ENCODE measurements at regions not wholly inside any gene's neighbourhood (a gene's known extent, or its start where the extent isn't known, plus 50 kb on each side); places are given as distances from the start of the nearest gene placed in this dataset.

DNA sequence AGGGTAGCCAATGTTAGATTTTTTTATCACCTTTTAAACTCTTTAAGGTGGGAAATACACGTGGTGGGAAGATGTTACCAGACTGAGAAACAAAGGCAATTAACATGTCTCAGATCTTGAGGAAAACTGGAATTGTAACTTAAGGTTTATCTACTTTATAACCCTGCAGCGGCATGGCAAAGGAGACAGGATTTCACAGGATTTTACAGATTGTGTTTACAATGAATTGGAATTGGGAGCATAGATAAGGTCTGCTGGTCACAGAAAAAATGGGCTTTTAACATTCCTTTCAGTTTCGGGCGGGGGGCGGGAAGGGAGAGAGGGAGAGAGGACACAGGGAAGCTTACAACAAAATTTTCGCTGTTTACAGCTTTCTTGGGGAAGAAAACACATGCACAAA is 467.5 kb upstream of the CT83 start:
- no peak for ATAC-seq (ENCODE audit: insufficient read depth, low FRiP score)
- no peaks in the 10 kb centered on the region for H3K27me3 ChIP-seq (ENCODE audit: control insufficient read depth in 3 of 3, insufficient read depth in 3 of 3, low read length in 2 of 3)
- H3K27ac ChIP-seq (ENCODE audit: low read depth in 1 of 2, low read length in 1 of 2), result no peak overlapping the region
- 34 to 39% methylated on average over 6 of the region's 6 CpGs for WGBS, 2 donors
- TF ChIP-seq, protein P1, sequence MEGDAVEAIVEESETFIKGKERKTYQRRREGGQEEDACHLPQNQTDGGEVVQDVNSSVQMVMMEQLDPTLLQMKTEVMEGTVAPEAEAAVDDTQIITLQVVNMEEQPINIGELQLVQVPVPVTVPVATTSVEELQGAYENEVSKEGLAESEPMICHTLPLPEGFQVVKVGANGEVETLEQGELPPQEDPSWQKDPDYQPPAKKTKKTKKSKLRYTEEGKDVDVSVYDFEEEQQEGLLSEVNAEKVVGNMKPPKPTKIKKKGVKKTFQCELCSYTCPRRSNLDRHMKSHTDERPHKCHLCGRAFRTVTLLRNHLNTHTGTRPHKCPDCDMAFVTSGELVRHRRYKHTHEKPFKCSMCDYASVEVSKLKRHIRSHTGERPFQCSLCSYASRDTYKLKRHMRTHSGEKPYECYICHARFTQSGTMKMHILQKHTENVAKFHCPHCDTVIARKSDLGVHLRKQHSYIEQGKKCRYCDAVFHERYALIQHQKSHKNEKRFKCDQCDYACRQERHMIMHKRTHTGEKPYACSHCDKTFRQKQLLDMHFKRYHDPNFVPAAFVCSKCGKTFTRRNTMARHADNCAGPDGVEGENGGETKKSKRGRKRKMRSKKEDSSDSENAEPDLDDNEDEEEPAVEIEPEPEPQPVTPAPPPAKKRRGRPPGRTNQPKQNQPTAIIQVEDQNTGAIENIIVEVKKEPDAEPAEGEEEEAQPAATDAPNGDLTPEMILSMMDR (IDR thresholded peaks at IDR 0.05; ENCODE audit: control extremely low read depth, extremely low read depth), result no peak
- no peak overlapping the region for H3K9ac ChIP-seq (ENCODE audit: insufficient read depth in 1 of 2, low read length in 2 of 2)
- DNase-seq, result no peak
- H3K9me3 ChIP-seq (ENCODE audit: control insufficient read depth in 4 of 4, insufficient read depth in 3 of 4, low read length in 3 of 4), result no peaks in the 10 kb centered on the region
- no peaks in the 10 kb centered on the region for H3K36me3 ChIP-seq (ENCODE audit: control insufficient read depth in 4 of 4, insufficient read depth in 4 of 4, low read length in 4 of 4)
- no peak overlapping the region for H3K4me3 ChIP-seq
- H3K4me1 ChIP-seq (ENCODE audit: control insufficient read depth in 5 of 5, insufficient read depth in 5 of 5, low read length in 5 of 5), result no peaks in the 10 kb centered on the region

DNA sequence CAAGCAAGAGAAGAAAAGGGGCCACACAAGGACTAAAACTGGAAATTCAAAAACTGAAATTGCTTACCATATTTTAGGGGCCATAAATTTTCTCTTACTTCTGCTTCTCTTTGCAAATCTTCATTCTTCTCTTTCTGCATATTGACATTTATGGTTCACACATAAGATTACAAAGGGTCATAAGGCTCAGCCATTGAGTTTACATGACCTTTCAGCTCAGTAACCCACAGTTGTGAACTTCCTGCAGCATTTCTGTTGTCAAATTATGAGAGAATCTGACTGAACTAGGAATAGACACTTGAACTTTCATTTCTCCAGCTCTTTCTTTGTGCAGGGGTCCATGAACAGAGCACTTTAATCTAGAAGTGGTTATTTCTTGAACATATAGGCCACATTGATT is 434.8 kb upstream of the CT83 start:
- Histone ChIP-seq H3K9me3 (ENCODE audit: control insufficient read depth in 4 of 4, insufficient read depth in 3 of 4, low read length in 3 of 4) (peaks cover 0 to 3% (median under 1%) of the 10 kb centered on the region in 4 donors), H3K36me3 (ENCODE audit: control insufficient read depth in 4 of 4, insufficient read depth in 4 of 4, low read length in 4 of 4) (no peaks in the 10 kb centered on the region), H3K9ac (ENCODE audit: insufficient read depth in 1 of 2, low read length in 2 of 2) (no peak overlapping the region), H3K4me1 (ENCODE audit: control insufficient read depth in 5 of 5, insufficient read depth in 5 of 5, low read length in 5 of 5) (no peaks in the 10 kb centered on the region), H3K27me3 (ENCODE audit: control insufficient read depth in 3 of 3, insufficient read depth in 3 of 3, low read length in 2 of 3) (no peaks in the 10 kb centered on the region), H3K27ac (ENCODE audit: low read depth in 1 of 2, low read length in 1 of 2) (no peak overlapping the region), H3K4me3 (no peak overlapping the region)
- no peak for DNase-seq
- ATAC-seq (ENCODE audit: insufficient read depth, low FRiP score), result no peak
- TF ChIP-seq, protein P1 (IDR thresholded peaks at IDR 0.05; ENCODE audit: control extremely low read depth, extremely low read depth), result no peak

- H3K27ac ChIP-seq (ENCODE audit: low read depth in 1 of 2, low read length in 1 of 2), result no peak overlapping the region
- DNase-seq (no peak), ATAC-seq (ENCODE audit: insufficient read depth, low FRiP score) (no peak)
- H3K36me3 ChIP-seq (ENCODE audit: control insufficient read depth in 4 of 4, insufficient read depth in 4 of 4, low read length in 4 of 4), result no peaks in the 10 kb centered on the region
- no peak overlapping the region for H3K4me3 ChIP-seq
- WGBS, 2 donors, result 67 to 92% methylated on average over 1 of the region's 1 CpG
- no peaks in the 10 kb centered on the region for H3K4me1 ChIP-seq (ENCODE audit: control insufficient read depth in 5 of 5, insufficient read depth in 5 of 5, low read length in 5 of 5)
- TF ChIP-seq, protein P1 (IDR thresholded peaks at IDR 0.05; ENCODE audit: control extremely low read depth, extremely low read depth), result no peak
- no peak overlapping the region for H3K9ac ChIP-seq (ENCODE audit: insufficient read depth in 1 of 2, low read length in 2 of 2)
- no peaks in the 10 kb centered on the region for H3K27me3 ChIP-seq (ENCODE audit: control insufficient read depth in 3 of 3, insufficient read depth in 3 of 3, low read length in 2 of 3)
- peaks cover 0 to 2% (median 0%) of the 10 kb centered on the region in 4 donors for H3K9me3 ChIP-seq (ENCODE audit: control insufficient read depth in 4 of 4, insufficient read depth in 3 of 4, low read length in 3 of 4)
These were observed 419.2 kb upstream of the CT83 start for GRCh38 chrX:116881961-116882360.

DNA sequence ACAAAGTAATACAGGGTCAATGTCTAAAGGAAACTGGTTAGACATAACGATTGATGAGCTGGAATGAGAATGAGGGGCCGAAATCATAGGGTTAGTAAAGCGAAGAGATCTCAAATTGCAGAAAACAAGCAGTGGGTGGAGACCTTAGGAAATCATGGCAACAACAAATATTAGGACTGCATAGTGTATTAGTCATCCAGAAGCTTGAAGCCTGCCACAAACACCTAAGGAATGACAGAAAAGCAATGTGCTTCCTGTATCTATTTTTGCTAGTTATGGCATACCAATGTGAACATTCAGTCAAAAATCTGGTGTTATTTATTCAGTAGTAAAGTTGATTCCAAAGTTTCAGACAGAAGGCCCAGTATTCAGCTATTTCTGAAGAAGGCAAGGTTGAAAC is 410.9 kb upstream of the CT83 start:
- no peak overlapping the region for H3K9ac ChIP-seq (ENCODE audit: insufficient read depth in 1 of 2, low read length in 2 of 2)
- no peaks in the 10 kb centered on the region for H3K9me3 ChIP-seq (ENCODE audit: control insufficient read depth in 4 of 4, insufficient read depth in 3 of 4, low read length in 3 of 4)
- H3K4me3 ChIP-seq, result no peak overlapping the region
- WGBS, 2 donors, result 56 to 75% methylated on average over 3 of the region's 3 CpGs
- no peak for ATAC-seq (ENCODE audit: insufficient read depth, low FRiP score)
- no peaks in the 10 kb centered on the region for H3K27me3 ChIP-seq (ENCODE audit: control insufficient read depth in 3 of 3, insufficient read depth in 3 of 3, low read length in 2 of 3)
- DNase-seq, result no peak
- no peaks in the 10 kb centered on the region for H3K4me1 ChIP-seq (ENCODE audit: control insufficient read depth in 5 of 5, insufficient read depth in 5 of 5, low read length in 5 of 5)
- TF ChIP-seq, protein P1 (IDR thresholded peaks at IDR 0.05; ENCODE audit: control extremely low read depth, extremely low read depth), result no peak
- H3K27ac ChIP-seq (ENCODE audit: low read depth in 1 of 2, low read length in 1 of 2), result no peak overlapping the region
- H3K36me3 ChIP-seq (ENCODE audit: control insufficient read depth in 4 of 4, insufficient read depth in 4 of 4, low read length in 4 of 4), result no peaks in the 10 kb centered on the region
